Ascending aorta (tissue), 2 donors: ENCODE measurements at regions not wholly inside any gene's neighbourhood (a gene's known extent, or its start where the extent isn't known, plus 50 kb on each side); places are given as distances from the start of the nearest gene placed in this dataset.

Experiments
- DNase-seq, 2 donors: peaks; one replicate each; pipeline ENCODE4 v3.0.0-alpha.2; 2019; ENCODE audit warnings: low spot score in 2 of 2
- H3K27ac ChIP-seq, 2 donors: fragments of 200-600 bp; sonication (generic); one replicate each; pipeline ENCODE4 v1.5.1; 2016 to 2017; ENCODE audit warnings: mild to moderate bottlenecking in 1 of 2
- H3K27me3 ChIP-seq: fragments of 200-600 bp; sonication (generic); one replicate; pipeline ENCODE4 v1.5.1; 2017
- H3K36me3 ChIP-seq, 2 donors: fragments of 200-600 bp; sonication (generic); one replicate each; pipeline ENCODE4 v1.5.1; 2016
- H3K4me1 ChIP-seq, 2 donors: fragments of 200-600 bp; sonication (generic); one replicate each; pipeline ENCODE4 v1.5.1; 2016 to 2017; ENCODE audit warnings: mild to moderate bottlenecking in 1 of 2
- H3K4me3 ChIP-seq, 2 donors: fragments of 200-600 bp; sonication (generic); one replicate each; pipeline ENCODE4 v1.5.1; 2016 to 2017; ENCODE audit warnings: mild to moderate bottlenecking in 1 of 2
- H3K9me3 ChIP-seq, 2 donors: fragments of 200-600 bp; sonication (generic); one replicate each; pipeline ENCODE4 v1.5.1; 2016
- intact Hi-C: fragments of 100-400 bp; cut with DNase I; formaldehyde crosslinking; loops from one replicate; pipeline ENCODE4 v1.15.1; 2023
- TF ChIP-seq, protein P1 (sequence below), 3 experiments: fragments of 200-600 bp in 2 of 3; fragments of 450-650 bp in 1 of 3; sonication (generic) in 2 of 3; IDR thresholded peaks; one replicate each; pipeline ENCODE4 v1.5.1; 2016 to 2019; ENCODE audit warnings: antibody characterized with exemption in 3 of 3, mild to moderate bottlenecking in 1 of 3, moderate library complexity in 1 of 3

DNA sequence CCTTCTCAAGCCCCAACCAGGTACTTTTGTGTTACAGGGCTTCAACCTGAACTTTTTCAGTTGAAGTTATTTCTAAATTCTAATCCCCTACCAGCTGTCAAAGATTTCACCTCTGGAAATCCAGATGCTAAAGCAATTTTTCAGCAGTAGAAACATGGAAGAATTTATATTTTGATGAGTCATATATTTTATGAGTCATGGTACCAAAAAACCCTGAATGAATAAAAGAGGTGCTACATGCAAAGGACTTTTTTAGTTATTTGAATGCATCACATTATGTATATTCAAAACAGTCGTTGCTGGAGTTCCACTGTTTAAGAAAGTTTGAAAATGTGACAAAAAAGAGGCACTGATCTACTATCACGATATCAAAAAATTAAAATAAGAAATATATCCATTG lies 96.0 kb upstream of the ZNF385D start:
- no peak overlapping the region for H3K4me3 ChIP-seq
- H3K4me1 ChIP-seq, result no peaks in the 10 kb centered on the region
- TF ChIP-seq, protein P1, sequence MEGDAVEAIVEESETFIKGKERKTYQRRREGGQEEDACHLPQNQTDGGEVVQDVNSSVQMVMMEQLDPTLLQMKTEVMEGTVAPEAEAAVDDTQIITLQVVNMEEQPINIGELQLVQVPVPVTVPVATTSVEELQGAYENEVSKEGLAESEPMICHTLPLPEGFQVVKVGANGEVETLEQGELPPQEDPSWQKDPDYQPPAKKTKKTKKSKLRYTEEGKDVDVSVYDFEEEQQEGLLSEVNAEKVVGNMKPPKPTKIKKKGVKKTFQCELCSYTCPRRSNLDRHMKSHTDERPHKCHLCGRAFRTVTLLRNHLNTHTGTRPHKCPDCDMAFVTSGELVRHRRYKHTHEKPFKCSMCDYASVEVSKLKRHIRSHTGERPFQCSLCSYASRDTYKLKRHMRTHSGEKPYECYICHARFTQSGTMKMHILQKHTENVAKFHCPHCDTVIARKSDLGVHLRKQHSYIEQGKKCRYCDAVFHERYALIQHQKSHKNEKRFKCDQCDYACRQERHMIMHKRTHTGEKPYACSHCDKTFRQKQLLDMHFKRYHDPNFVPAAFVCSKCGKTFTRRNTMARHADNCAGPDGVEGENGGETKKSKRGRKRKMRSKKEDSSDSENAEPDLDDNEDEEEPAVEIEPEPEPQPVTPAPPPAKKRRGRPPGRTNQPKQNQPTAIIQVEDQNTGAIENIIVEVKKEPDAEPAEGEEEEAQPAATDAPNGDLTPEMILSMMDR (IDR thresholded peaks at IDR 0.05), result no peak
- intact Hi-C loops, result no loop called here
- no peaks in the 10 kb centered on the region for H3K9me3 ChIP-seq
- no peaks in the 10 kb centered on the region for H3K27me3 ChIP-seq
- H3K27ac ChIP-seq, result no peak overlapping the region
- H3K36me3 ChIP-seq, result no peaks in the 10 kb centered on the region
- DNase-seq, result no peak

DNA sequence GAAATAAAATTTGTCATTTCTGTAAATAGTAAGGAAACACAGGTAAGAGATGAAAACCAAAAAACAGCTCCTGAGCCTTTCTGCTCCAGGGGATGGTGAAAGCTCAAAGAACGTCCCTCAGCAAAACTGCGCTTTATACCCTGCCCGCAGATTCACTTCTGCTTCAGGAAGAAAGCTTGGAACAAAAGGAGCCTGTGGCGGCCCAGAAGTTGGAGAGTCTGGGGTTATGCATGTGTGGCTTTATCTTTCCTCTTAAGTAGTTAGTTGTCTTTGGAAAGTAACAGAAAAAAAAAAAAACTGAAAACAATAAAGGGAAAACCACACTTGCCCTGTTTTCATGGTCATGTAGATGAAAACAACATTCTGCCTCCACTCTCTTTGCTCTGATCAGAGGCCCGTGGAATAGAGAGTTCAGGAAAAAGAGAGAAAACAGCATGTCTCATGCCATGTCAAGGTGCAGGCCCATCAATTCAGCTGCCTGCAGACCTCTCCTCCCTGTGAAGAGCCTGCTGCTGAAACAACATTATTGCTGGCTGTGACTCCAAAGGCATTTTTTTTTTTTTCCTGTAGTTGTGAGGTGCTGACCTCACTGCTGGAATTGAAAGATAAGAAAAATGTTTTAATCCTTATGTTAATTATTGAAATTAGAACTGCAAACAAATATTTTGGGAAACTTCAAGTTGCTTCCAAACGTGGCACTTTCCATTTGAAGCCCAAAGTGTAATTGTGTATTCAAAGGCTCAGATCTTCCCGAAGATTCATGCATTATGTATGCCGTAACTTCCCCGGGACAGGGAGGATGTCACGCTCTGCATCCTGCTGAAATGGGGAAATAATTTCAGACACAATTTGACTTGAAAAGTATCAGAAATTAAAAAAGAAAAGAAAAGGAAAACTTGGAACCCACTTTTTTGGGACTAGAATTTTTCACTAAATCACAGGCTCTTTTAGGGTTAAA lies 108.4 kb upstream of the ZNF385D start:
- Histone ChIP-seq H3K27me3 (no peaks in the 10 kb centered on the region), H3K36me3 (no peaks in the 10 kb centered on the region), H3K9me3 (no peaks in the 10 kb centered on the region), H3K4me3 (no peak overlapping the region), H3K27ac (no peak overlapping the region), H3K4me1 (no peaks in the 10 kb centered on the region)
- intact Hi-C loops, result no loop called here
- TF ChIP-seq, protein P1 (IDR thresholded peaks at IDR 0.05), result no peak
- DNase-seq, result no peak

DNA sequence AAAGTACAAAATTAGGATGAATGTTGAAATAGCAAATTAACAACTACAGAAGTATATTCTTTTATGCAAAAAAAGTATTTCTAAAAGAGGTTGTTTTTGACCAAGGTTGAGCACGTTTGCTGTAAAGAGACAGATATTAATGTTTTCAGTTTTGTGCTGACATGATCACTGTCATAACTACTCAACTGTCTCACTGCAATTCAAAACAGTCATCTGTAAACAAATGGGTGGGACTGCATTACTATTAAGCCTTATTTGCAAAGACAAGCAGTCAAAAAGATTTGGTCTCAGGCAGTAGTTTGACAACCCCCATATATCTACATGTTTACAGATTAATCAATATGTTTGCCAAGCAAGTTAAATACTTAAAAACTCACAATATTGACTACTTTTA lies 109.1 kb upstream of the ZNF385D start:
- Histone ChIP-seq H3K4me3 (no peak overlapping the region), H3K4me1 (no peaks in the 10 kb centered on the region), H3K27me3 (no peaks in the 10 kb centered on the region), H3K27ac (no peak overlapping the region), H3K9me3 (no peaks in the 10 kb centered on the region), H3K36me3 (no peaks in the 10 kb centered on the region)
- intact Hi-C loops, result no loop called here
- TF ChIP-seq, protein P1 (IDR thresholded peaks at IDR 0.05), result no peak
- DNase-seq, result no peak

DNA sequence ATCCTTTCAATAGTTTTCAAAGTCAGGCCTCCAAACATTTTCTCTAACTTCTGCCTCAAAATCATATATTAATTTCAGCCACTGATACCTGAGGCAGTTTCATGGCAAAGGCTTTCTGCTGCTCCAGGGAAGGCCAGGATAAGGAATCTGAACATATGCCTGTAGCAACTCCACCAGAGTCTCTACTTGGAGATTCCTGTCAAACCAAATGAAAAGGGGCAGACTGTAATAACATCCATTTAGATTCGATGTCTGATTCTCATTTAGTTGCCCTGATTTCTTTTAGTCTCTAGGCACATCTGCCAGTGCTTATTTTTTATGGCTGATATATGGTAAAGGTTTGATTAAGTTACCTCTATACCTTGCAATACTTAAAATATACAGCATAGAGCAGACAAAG lies 109.6 kb upstream of the ZNF385D start:
- TF ChIP-seq, protein P1 (IDR thresholded peaks at IDR 0.05), result no peak
- Histone ChIP-seq H3K27ac (no peak overlapping the region), H3K4me1 (no peaks in the 10 kb centered on the region), H3K4me3 (no peak overlapping the region), H3K27me3 (no peaks in the 10 kb centered on the region), H3K36me3 (no peaks in the 10 kb centered on the region), H3K9me3 (no peaks in the 10 kb centered on the region)
- DNase-seq, result no peak
- intact Hi-C loops, result no loop called here

DNA sequence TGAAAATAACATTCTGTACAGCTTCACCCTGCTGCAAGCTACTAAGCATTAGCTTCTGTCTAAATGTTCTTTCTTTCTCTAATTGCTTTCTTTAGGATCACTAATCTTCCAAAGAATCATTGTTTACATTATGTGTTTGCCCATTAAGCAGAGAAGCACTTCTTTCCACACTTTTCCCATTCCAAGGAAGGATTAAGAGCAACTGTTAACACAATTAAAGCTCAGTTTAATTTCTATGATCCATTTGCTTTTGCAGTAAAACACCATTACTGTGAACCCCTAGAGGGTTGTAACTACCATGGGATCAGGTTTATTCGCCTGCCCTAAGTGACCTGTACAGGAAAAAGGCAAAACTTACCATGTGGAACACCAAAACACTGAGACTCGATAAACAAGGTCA lies 125.8 kb upstream of the ZNF385D start:
- no peaks in the 10 kb centered on the region for H3K36me3 ChIP-seq
- no peaks in the 10 kb centered on the region for H3K4me1 ChIP-seq
- TF ChIP-seq, protein P1 (IDR thresholded peaks at IDR 0.05), result no peak
- DNase-seq, result no peak
- no peak overlapping the region for H3K27ac ChIP-seq
- intact Hi-C loops, result no loop called here
- H3K27me3 ChIP-seq, result no peaks in the 10 kb centered on the region
- H3K4me3 ChIP-seq, result no peak overlapping the region
- H3K9me3 ChIP-seq, result no peaks in the 10 kb centered on the region
